VCaP (cell line): ENCODE measurements at regions not wholly inside any gene's neighbourhood (a gene's known extent, or its start where the extent isn't known, plus 50 kb on each side); places are given as distances from the start of the nearest gene placed in this dataset.

Source experiments
- H3K27ac ChIP-seq: fragments of 450-650 bp; 2 replicates; pipeline ENCODE4 v1.5.1; 2017
- TF ChIP-seq, protein P1 (sequence below): fragments of 450-650 bp; conservative IDR thresholded peaks from 2 replicates; pipeline ENCODE4 v1.5.1; 2017; ENCODE audit warnings: mild to moderate bottlenecking, moderate library complexity

DNA sequence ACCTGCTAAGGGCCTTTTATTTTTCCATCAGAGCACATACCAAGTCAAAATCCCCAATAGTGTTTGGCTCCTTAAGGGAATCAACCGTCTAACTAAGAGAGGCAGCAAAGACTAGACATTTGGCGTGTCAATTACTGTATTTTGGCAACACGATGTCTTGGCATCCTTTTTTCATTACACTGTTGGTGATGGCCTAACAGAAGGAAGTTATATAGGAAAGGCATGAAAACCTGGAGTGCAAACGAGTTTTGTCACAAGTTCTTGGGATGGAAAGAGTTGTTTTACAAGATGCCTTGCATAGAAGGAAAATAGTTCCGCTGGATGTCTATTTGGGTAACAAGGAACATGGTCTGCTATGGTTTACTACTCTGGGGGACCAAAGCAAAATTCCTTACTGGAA is 119.2 kb upstream of the TTC29 start:
- TF ChIP-seq, protein P1, sequence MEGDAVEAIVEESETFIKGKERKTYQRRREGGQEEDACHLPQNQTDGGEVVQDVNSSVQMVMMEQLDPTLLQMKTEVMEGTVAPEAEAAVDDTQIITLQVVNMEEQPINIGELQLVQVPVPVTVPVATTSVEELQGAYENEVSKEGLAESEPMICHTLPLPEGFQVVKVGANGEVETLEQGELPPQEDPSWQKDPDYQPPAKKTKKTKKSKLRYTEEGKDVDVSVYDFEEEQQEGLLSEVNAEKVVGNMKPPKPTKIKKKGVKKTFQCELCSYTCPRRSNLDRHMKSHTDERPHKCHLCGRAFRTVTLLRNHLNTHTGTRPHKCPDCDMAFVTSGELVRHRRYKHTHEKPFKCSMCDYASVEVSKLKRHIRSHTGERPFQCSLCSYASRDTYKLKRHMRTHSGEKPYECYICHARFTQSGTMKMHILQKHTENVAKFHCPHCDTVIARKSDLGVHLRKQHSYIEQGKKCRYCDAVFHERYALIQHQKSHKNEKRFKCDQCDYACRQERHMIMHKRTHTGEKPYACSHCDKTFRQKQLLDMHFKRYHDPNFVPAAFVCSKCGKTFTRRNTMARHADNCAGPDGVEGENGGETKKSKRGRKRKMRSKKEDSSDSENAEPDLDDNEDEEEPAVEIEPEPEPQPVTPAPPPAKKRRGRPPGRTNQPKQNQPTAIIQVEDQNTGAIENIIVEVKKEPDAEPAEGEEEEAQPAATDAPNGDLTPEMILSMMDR, result no peak
- no peak overlapping the region for H3K27ac ChIP-seq

DNA sequence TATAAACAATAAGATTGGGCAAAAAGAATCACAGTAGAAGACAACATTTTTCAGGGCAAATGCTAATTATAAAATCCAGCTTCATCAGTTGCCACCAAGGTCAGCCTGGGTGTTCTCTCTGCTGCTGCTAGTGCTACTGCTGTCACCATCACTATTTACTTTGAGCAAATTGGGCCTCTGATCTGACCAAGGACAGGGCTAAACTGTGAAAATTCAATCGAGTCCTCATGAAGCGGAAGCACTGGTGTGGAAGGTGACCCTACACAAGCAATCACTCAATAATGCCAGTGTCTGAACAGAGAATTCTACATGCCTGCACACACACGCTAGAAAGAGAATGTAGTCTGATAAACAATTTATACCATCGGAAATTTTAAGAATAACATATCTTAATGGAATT is 122.9 kb upstream of the TTC29 start:
- H3K27ac ChIP-seq, result no peak overlapping the region
- TF ChIP-seq, protein P1, result no peak

DNA sequence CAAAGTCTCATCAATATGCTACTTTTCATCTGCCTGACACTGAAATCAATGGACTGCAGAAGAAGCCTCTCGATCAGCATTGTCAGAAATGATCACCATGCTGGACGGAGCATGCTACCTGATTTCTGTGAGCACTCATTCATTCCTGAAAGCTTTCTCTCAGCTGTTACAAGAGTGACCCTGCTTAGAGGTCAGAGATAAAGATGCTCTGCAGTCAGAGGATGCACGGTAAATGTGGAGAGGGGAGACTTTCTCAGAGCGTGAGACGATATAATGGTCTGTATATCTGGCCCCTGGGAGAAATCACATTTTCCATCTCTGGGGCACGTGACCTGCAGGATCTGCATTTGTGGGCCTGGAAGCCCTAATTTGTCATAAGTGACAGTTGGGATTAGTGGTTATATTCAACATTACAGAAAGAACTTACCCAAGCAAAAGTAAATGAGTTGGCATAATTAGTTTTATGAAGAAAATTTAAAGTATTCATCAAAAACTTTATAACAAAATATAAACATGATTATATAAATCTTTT is 125.6 kb upstream of the TTC29 start:
- TF ChIP-seq, protein P1, result no peak
- H3K27ac ChIP-seq, result no peak overlapping the region

DNA sequence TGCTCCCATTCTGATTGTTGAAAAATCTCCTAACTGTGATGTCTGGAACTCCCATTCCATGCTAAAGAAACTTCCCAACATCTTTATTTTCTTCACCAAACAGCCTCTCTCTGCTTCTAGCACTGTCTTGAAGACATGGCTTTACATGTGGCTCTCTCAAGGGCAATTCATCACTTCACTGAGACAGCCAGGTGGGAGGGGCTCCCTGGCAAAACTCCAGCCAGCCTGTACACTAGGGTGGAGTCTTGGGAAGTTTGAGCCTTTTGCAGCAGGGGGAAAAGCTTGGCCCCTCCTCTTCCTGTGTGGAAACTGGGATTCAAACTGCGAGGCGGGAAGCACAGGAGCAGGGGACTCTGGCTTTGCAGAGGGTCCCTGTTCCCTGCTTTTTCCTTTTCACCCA is 130.5 kb upstream of the TTC29 start:
- H3K27ac ChIP-seq, result no peak overlapping the region
- TF ChIP-seq, protein P1, result no peak

DNA sequence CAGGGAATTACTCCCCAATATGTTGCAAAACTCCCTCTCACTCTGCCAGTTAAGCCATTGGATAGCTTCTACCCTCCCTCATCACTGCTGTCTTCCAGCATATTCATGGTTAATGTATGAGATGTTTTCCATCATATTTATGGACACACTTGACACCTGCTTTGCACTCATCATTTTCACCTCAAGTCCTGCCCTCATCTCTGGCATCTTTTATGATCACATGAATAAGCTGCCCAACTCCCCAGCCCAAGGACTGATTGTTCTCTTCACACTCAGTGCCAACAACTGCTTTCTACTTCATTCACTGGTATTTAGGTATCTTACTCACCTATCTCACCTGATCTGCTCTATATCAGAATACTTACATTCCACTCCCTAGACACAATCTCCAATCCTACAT is 131.1 kb upstream of the TTC29 start:
- TF ChIP-seq, protein P1, result no peak
- no peak overlapping the region for H3K27ac ChIP-seq

DNA sequence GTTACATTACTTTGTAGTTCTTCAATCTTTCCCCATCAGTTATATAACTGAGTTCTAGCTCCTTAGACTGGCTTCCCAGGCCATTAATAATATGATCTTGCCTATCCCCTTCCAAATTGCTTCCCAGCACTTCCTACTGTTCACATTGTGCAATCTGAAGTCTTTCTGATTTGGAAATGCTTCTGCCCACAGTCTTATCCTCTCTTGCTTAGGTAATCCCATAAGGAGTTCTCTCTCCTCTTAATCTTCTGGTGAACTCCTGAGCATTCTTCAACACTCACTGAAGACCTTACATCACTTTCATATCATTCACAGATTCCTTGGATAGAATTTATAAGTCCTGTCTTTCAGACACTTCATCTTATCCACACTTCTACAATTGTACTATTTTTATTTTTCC is 132.7 kb upstream of the TTC29 start:
- TF ChIP-seq, protein P1, result no peak

DNA sequence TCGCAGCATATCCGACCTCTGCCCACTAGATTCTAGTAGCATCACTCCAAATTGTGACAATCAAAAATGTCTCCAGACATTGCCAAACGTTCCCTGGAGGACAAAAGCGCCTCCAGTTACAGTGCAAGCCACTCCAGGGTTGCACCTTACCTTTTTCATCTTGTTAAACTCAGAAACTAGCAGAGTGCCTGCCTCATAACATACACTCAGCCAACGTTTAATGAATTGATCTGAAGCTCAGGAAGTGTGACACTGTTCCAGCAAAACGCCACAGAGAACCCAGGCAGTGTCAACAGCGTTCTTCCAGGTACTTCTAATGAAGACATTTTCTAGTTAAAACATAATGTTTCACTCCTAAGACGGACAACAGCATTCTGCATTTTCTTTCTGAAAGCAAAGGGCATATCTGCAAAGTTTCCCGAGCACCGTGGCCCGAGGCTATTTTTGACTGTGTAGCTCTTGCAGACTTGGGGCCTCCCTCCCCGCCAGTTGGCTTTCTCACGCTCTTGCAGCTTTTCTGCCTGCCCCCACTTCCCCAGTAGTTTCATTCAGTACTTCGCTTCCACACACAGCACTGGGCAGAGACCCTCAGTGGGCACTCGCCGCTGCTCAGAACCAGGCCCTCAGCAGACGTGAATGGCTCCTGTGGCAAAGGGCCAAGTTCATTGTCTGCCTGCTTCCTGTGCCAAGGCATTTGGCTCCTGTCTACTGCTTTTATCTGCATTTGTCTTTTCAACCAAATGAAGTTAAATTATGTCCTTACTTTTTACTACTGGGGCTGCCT is 133.4 kb upstream of the TTC29 start:
- H3K27ac ChIP-seq, result peak overlapping the region; percentile 28; the same call in 1 of the 2 replicates
- TF ChIP-seq, protein P1, result no peak

More for the DNA sequence above, 132.7 kb upstream of the TTC29 start:
- peak overlapping the region; percentile 28; the same call in 1 of the 2 replicates for H3K27ac ChIP-seq
